SK-N-SH treated with all-trans-retinoic acid at 6 μM for 48 hours (cell line): ENCODE measurements at regions not wholly inside any gene's neighbourhood (a gene's known extent, or its start where the extent isn't known, plus 50 kb on each side); places are given as distances from the start of the nearest gene placed in this dataset.

Source experiments
- ARNTL ChIP-seq: fragments of 450-650 bp; formaldehyde crosslinking; IDR thresholded peaks from 2 replicates; pipeline ENCODE4 v1.5.0; 2020; ENCODE audit warnings: low read depth, mild to moderate bottlenecking, moderate library complexity, borderline replicate concordance
- CSDC2 ChIP-seq: fragments of 250-450 bp; sonication (Bioruptor Pico); IDR thresholded peaks from 2 replicates; pipeline ENCODE4 v1.5.0; 2020; ENCODE audit warnings: mild to moderate bottlenecking, moderate library complexity
- OSR1 ChIP-seq: fragments of 250-450 bp; sonication (Bioruptor Pico); IDR thresholded peaks from 2 replicates; pipeline ENCODE4 v1.8.0; 2022; ENCODE audit warnings: moderate library complexity, mild to moderate bottlenecking, inconsistent platforms
- RARB ChIP-seq: fragments of 250-450 bp; sonication (Bioruptor Pico); IDR thresholded peaks from 2 replicates; pipeline ENCODE4 v1.8.0; 2021; ENCODE audit warnings: mild to moderate bottlenecking, moderate library complexity
- TOX ChIP-seq: fragments of 250-450 bp; sonication (Bioruptor Pico); IDR thresholded peaks from 2 replicates; pipeline ENCODE4 v1.8.0; 2021; ENCODE audit warnings: mild to moderate bottlenecking, moderate library complexity, borderline replicate concordance
- ZC3H10 ChIP-seq: fragments of 250-450 bp; sonication (Bioruptor Pico); IDR thresholded peaks from 2 replicates; pipeline ENCODE4 v1.5.1; 2021; ENCODE audit warnings: mild to moderate bottlenecking, moderate library complexity
- ZFP30 ChIP-seq: fragments of 450-650 bp; formaldehyde crosslinking; IDR thresholded peaks from 2 replicates; pipeline ENCODE4 v1.5.0; 2022; ENCODE audit warnings: mild to moderate bottlenecking, moderate library complexity
- ZNF70 ChIP-seq: fragments of 450-650 bp; formaldehyde crosslinking; IDR thresholded peaks from 2 replicates; pipeline ENCODE4 v1.5.0; 2020; ENCODE audit warnings: mild to moderate bottlenecking, moderate library complexity
- ZNF8 ChIP-seq: fragments of 450-650 bp; formaldehyde crosslinking; IDR thresholded peaks from 2 replicates; pipeline ENCODE4 v1.5.0; 2020; ENCODE audit warnings: mild to moderate bottlenecking, moderate library complexity
- TF ChIP-seq, protein P1 (sequence below): fragments of 250-450 bp; sonication (Bioruptor Pico); IDR thresholded peaks from 2 replicates; pipeline ENCODE4 v1.8.0; 2020; ENCODE audit warnings: mild to moderate bottlenecking, moderate library complexity, borderline replicate concordance
- TF ChIP-seq, protein P2 (sequence below): fragments of 250-450 bp; sonication (Bioruptor Pico); IDR thresholded peaks from 2 replicates; pipeline ENCODE4 v1.8.0; 2021; ENCODE audit warnings: low read depth, mild to moderate bottlenecking, moderate library complexity, borderline replicate concordance

DNA sequence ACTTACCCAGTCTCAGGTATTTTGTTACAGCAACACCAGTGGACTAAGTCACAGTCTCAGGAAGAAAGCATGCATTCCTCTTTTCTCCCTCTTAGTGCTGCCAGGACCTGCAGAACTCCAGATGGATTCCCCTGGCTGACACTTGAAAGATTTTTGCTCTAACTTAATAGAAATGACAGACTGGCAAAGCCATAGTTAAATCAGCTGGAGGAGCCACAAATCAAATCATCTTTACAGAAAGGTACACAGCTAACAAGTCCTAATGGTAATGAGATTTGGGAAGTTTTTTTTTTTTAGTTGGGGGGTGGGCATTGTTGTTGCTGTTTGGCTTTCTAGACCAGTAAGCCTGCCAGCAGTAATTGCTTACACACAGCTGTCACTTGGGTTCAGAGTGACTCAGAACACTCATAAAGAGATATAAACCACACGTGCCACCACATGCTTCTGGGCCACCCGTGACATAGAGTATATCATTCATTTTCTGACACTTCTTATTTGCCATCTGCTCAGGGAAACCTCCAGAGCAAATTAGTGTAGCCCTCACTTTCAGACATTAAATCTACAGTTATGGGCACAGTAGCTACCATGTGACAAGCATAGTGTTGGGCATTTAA is 72.4 kb downstream of the FH start:
- TF ChIP-seq, protein P1, sequence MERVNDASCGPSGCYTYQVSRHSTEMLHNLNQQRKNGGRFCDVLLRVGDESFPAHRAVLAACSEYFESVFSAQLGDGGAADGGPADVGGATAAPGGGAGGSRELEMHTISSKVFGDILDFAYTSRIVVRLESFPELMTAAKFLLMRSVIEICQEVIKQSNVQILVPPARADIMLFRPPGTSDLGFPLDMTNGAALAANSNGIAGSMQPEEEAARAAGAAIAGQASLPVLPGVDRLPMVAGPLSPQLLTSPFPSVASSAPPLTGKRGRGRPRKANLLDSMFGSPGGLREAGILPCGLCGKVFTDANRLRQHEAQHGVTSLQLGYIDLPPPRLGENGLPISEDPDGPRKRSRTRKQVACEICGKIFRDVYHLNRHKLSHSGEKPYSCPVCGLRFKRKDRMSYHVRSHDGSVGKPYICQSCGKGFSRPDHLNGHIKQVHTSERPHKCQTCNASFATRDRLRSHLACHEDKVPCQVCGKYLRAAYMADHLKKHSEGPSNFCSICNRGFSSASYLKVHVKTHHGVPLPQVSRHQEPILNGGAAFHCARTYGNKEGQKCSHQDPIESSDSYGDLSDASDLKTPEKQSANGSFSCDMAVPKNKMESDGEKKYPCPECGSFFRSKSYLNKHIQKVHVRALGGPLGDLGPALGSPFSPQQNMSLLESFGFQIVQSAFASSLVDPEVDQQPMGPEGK (CRISPR knock-in tag): no peak
- no peak for TF ChIP-seq RARB (CRISPR knock-in tag)
- TF ChIP-seq ZNF70 (CRISPR knock-in tag): no peak
- no peak for TF ChIP-seq CSDC2 (CRISPR knock-in tag)
- TF ChIP-seq ARNTL (CRISPR knock-in tag): no peak
- TF ChIP-seq ZNF8 (CRISPR knock-in tag): no peak
- TF ChIP-seq ZC3H10 (CRISPR knock-in tag): no peak
- TF ChIP-seq, protein P2, sequence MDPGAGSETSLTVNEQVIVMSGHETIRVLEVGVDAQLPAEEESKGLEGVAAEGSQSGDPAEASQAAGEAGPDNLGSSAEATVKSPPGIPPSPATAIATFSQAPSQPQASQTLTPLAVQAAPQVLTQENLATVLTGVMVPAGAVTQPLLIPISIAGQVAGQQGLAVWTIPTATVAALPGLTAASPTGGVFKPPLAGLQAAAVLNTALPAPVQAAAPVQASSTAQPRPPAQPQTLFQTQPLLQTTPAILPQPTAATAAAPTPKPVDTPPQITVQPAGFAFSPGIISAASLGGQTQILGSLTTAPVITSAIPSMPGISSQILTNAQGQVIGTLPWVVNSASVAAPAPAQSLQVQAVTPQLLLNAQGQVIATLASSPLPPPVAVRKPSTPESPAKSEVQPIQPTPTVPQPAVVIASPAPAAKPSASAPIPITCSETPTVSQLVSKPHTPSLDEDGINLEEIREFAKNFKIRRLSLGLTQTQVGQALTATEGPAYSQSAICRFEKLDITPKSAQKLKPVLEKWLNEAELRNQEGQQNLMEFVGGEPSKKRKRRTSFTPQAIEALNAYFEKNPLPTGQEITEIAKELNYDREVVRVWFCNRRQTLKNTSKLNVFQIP (CRISPR knock-in tag): no peak
- TF ChIP-seq TOX (CRISPR knock-in tag): no peak
- TF ChIP-seq OSR1 (CRISPR knock-in tag): no peak
- no peak for TF ChIP-seq ZFP30 (CRISPR knock-in tag)
